Esophagus squamous epithelium (tissue), 5 donors: ENCODE measurements at regions not wholly inside any gene's neighbourhood (a gene's known extent, or its start where the extent isn't known, plus 50 kb on each side); places are given as distances from the start of the nearest gene placed in this dataset.

Experiments
- DNase-seq: peaks from one replicate; lab custom pipeline; 2025; lab: John Stamatoyannopoulos, UW
- H3K27ac ChIP-seq, 4 donors: fragments of 200-600 bp; sonication (generic); one replicate each; pipeline ENCODE4 v1.5.1; 2016 to 2019; ENCODE audit warnings: mild to moderate bottlenecking in 1 of 4
- H3K27me3 ChIP-seq, 4 donors: fragments of 200-600 bp; sonication (generic); 1 replicate in 3 of 4; 2 replicates in 1 of 4; pipeline versions ENCODE4 v1.5.1 to v1.6.0; 2017 to 2021; ENCODE audit warnings: antibody characterized with exemption in 1 of 4
- H3K36me3 ChIP-seq, 3 donors: fragments of 200-600 bp; sonication (generic); one replicate each; pipeline ENCODE4 v1.5.1; 2016 to 2019
- H3K4me1 ChIP-seq, 3 donors: fragments of 200-600 bp; sonication (generic); one replicate each; pipeline ENCODE4 v1.5.1; 2017 to 2019
- H3K4me3 ChIP-seq, 4 donors: fragments of 200-600 bp; sonication (generic); 1 replicate in 3 of 4; 2 replicates in 1 of 4; pipeline ENCODE4 v1.5.1; 2016 to 2019; ENCODE audit warnings: mild to moderate bottlenecking in 2 of 4, moderate library complexity in 1 of 4
- H3K9me3 ChIP-seq, 3 donors: fragments of 200-600 bp; sonication (generic); one replicate each; pipeline ENCODE4 v1.5.1; 2016 to 2019
- CTCF ChIP-seq, 6 experiments: fragments of 450-650 bp in 4 of 6; fragments of 200-600 bp in 2 of 6; sonication (generic) in 2 of 6; IDR thresholded peaks; one replicate each; pipeline ENCODE4 v1.5.1; 2016 to 2019; ENCODE audit warnings: antibody characterized with exemption in 6 of 6, mild to moderate bottlenecking in 4 of 6, moderate library complexity in 4 of 6
- POLR2A ChIP-seq, 4 donors: fragments of 450-650 bp; IDR thresholded peaks; one replicate each; pipeline ENCODE4 v1.6.1; 2017; ENCODE audit warnings: antibody characterized with exemption in 4 of 4, mild to moderate bottlenecking in 4 of 4, moderate library complexity in 3 of 4
- WGBS, 2 donors: methylation state at CpG; one replicate each; pipeline ENCODE4 v1.1.5; 2018; 5-methylcytosine and 5-hydroxymethylcytosine counted together
- intact Hi-C: fragments of 100-400 bp; cut with DNase I; formaldehyde crosslinking; loops from one replicate; pipeline ENCODE4 v1.15.0; 2022
- donor health status: DM: yes; HTN: yes; CAD: no.

GRCh38 chr4:181006499-181007260 is 1236.5 kb upstream of the TENM3 start:
- Histone ChIP-seq H3K27me3 (no peaks in the 10 kb centered on the region), H3K4me1 (no peaks in the 10 kb centered on the region), H3K9me3 (no peaks in the 10 kb centered on the region), H3K36me3 (no peaks in the 10 kb centered on the region), H3K4me3 (peak overlapping the region in 2 of 4 donors; percentile 16 to 45), H3K27ac (no peak overlapping the region)
- 35 to 36% methylated on average over 11 of the region's 11 CpGs for WGBS, 2 donors
- intact Hi-C loops: no loop called here
- TF ChIP-seq POLR2A (IDR thresholded peaks at IDR 0.05) (no peak), CTCF (IDR thresholded peaks at IDR 0.05) (no peak)
- DNase-seq: no peak

GRCh38 chr4:181007751-181008150 is 1235.5 kb upstream of the TENM3 start:
- intact Hi-C loops: no loop called here
- Histone ChIP-seq H3K36me3 (no peaks in the 10 kb centered on the region), H3K9me3 (no peaks in the 10 kb centered on the region), H3K4me1 (no peaks in the 10 kb centered on the region), H3K27me3 (no peaks in the 10 kb centered on the region), H3K4me3 (no peak overlapping the region), H3K27ac (no peak overlapping the region)
- no peak for DNase-seq
- TF ChIP-seq POLR2A (IDR thresholded peaks at IDR 0.05) (no peak), CTCF (IDR thresholded peaks at IDR 0.05) (no peak)
- 79 to 80% methylated on average over 5 of the region's 5 CpGs for WGBS, 2 donors

- intact Hi-C loops: no loop called here
- H3K27ac ChIP-seq: no peak overlapping the region
- no peak for DNase-seq
- H3K36me3 ChIP-seq: no peaks in the 10 kb centered on the region
- no peaks in the 10 kb centered on the region for H3K9me3 ChIP-seq
- no peak for TF ChIP-seq CTCF (IDR thresholded peaks at IDR 0.05)
- no peak for TF ChIP-seq POLR2A (IDR thresholded peaks at IDR 0.05)
- H3K4me3 ChIP-seq: no peak overlapping the region
- H3K27me3 ChIP-seq: no peaks in the 10 kb centered on the region
- H3K4me1 ChIP-seq: no peaks in the 10 kb centered on the region
- 62 to 73% methylated on average over 4 of the region's 4 CpGs for whole genome bisulfite sequencing, 2 donors
Measured at GRCh38 chr4:181008164-181008563, 1235.0 kb upstream of the TENM3 start.

GRCh38 chr4:181013162-181013561 is 1230.0 kb upstream of the TENM3 start:
- Histone ChIP-seq H3K36me3 (no peaks in the 10 kb centered on the region), H3K4me3 (no peak overlapping the region), H3K27me3 (no peaks in the 10 kb centered on the region), H3K4me1 (no peaks in the 10 kb centered on the region), H3K27ac (no peak overlapping the region), H3K9me3 (no peaks in the 10 kb centered on the region)
- WGBS, 2 donors: 73 to 81% methylated on average over 5 of the region's 5 CpGs
- TF ChIP-seq POLR2A (IDR thresholded peaks at IDR 0.05) (no peak), CTCF (IDR thresholded peaks at IDR 0.05) (no peak)
- intact Hi-C loops: no loop called here
- no peak for DNase-seq

GRCh38 chr4:181017038-181017437 is 1226.2 kb upstream of the TENM3 start:
- no peak for DNase-seq
- intact Hi-C loops: no loop called here
- Histone ChIP-seq H3K4me3 (no peak overlapping the region), H3K27me3 (no peaks in the 10 kb centered on the region), H3K4me1 (no peaks in the 10 kb centered on the region), H3K9me3 (no peaks in the 10 kb centered on the region), H3K27ac (no peak overlapping the region), H3K36me3 (no peaks in the 10 kb centered on the region)
- TF ChIP-seq POLR2A (IDR thresholded peaks at IDR 0.05): no peak
- TF ChIP-seq CTCF (IDR thresholded peaks at IDR 0.05): no peak
- 77 to 87% methylated on average over 5 of the region's 5 CpGs for WGBS, 2 donors
